GM21528 (cell line): ENCODE measurements at regions not wholly inside any gene's neighbourhood (a gene's known extent, or its start where the extent isn't known, plus 50 kb on each side); places are given as distances from the start of the nearest gene placed in this dataset.

ENCODE experiments used
- ATAC-seq: cut with Tn5 transposase; IDR thresholded peaks from one replicate; pipeline ENCODE4 v1.9.1; 2021; ENCODE audit warnings: mild to moderate bottlenecking, moderate library complexity; ENCODE audit not compliant: unreplicated experiment, low FRiP score

DNA sequence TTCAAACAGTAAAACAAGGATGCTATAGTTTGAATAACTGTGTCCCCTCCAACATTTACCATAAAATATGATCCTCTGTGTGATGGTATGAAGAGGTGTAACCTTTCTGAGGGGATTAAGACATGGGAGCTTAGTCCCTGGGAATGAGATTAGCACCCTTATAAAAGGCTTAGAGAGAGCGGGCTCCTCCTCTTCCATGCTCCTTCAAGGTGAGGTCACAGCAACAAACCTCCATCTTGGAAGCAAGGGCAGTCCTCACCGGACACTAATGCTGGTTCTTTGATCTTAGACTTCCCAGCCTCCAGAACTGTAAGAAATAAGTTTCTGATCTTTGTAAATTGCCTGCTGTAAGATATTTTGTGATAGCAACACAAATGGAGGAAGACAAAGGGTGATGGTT is 700.3 kb downstream of the TMEM182 start:
- ATAC-seq, result no peak

DNA sequence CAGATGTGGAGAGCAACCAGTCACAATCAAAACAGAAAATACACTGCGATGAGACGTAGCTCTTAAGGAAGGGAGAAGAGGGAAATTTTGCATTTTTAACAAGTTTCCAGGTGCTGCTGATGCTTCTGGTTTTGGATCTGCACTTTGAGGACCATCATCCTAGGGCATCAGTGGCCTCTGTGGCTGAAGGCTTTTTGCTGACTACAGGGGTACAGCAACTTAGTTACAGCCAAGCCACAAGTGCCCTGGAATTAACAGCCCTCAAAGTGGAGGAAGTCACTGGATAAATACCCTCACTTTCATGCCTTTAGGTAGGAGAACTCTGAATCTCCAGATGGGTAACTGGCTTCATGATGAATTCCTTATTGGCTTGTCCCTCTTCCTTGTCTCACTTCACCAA is 700.9 kb downstream of the TMEM182 start:
- ATAC-seq, result no peak

DNA sequence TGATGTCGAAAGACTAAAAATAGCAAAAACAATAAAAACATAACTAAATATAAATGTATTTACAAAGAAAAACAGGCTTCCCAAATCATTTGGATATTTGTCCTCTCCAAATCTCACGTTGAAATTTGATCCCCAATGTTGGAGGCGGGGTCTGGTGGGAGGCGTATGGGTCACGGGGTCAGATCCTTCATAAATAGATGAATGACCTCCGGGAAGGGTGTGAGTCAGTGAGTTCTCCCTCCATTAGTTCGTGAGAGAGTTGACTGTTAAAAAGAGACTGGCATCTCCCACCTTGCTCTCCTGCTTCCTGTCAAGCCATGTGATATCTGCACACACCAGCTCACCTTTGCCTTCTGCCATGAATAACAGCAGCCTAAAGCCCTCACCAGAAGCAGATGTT is 703.0 kb downstream of the TMEM182 start:
- no peak for ATAC-seq

DNA sequence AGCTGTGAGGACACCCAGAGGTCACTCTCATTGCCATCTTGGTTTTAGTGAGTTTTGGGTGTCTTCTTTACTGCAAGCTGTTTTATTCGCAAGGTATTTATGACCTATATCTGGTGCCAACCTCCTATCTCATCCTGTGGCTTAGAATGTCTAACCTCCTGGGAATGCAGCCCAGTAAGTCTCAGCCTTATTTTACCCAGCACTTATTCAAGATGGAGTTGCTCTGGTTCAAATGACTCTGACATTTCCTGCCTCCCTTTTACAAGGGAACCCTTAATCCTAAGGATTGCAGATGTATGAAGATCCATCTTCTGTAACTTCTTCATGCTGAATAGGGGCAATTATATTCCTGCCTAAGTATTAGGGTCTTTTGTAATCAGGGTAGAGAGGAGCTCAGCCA is 708.0 kb downstream of the TMEM182 start:
- no peak for ATAC-seq

DNA sequence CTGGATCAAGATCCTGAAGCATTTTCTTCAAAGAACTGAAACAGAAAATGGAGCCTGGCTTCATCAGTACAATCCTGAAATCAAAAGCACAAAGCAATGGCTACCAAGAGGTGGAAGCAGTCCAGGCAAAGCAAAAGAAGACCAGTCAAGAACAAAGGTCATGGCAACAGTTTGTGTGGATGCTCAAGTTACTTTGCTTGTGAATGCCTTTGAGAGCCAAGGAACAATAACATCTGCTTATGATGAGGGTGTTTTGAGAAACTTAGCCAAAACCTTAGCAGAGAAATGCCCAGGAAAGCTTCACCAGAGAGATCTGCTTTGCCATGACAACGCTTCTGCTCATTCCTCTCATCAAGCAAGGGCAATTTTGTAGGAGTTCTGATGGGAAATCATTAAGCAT is 723.1 kb downstream of the TMEM182 start:
- no peak for ATAC-seq

DNA sequence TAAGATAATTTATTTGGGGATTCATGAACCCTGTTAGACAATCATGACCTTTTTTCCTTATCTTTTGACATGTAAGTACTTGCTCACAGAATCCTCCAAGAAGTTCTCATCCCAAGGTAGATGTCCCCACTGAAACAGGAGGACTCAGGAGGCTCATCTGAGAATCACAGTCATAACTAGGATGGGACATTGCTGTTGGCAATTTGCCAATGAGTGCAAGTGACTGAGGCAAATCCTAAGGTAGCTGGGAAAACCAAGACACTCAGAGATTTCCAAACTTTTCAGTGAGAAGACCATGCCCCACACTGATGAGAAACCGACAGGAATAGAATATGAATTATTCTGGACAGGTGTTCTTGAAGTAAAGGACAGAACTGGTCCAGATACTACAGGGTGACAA is 735.0 kb downstream of the TMEM182 start:
- no peak for ATAC-seq

DNA sequence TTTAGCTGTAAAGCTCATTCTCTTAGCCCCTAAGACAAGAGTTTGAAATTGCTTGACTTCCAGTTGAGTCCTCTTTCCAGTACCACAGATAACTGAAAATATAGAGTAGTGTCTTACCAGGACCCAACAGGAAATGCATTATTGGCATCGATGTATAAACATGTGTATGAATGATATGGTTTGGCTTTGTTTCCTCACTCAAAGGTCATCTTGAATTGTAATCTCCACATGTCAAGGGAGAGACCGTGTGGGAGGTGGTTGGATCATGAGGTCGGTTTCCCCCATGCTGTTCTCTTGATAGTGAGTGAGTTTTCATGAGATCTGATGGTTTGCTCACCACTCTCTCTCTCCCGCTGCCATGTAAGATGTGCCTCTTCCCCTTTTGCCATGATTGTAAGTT is 745.0 kb downstream of the TMEM182 start:
- no peak for ATAC-seq

DNA sequence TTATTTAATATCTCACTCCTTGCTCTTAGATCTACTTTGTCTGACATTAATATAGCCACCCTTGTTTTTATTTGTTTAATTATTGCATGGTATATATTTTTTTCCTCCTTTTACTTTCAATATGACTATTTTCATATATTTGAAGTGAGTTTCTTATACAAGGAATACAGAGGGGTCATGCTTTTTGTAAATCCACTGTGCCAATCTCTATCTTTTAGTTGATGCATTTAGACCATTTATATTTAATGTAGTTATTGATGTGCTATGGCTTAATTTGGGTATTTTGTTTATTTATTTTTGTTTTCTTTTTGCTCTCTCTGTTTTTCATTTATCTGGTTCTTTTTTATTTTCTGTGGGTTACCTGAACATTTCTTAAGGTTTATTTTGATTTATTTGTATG is 750.6 kb downstream of the TMEM182 start:
- no peak for ATAC-seq

DNA sequence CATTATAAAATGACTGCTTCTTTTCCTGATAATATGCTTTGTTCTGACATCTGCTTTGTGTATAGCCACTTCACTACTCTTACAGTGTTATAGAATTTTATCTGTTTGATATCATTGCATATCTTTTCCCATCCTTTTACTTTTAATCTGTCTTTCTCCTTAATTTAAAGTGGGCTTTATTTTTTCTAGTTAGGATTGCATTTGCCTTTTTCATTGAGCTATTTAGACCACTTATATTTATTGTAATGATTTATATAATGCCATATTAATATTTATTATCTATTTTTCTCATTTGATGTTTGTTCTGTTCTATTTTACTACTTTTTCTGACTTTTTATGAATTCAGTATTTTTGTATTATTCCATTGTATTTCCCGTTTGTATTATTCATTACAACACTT is 758.7 kb downstream of the TMEM182 start:
- ATAC-seq, result no peak

DNA sequence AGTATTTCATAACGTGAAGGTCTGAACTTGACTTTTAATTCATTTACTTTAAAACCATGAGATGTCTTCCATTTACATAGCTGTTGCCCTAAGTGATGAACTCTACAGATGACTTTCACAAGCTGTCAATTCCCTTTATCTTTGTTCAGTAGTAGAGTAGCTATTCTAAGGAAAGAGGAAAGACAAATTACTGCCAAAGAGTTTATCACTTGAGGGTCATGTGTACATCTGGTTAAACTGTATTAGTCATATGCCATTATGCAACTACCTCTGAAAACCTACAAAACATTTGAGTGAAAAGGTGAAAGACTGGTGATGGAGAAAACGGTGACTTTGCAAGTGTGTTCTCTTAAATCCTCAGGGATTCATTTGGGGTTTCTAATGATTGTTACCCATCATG is 763.9 kb downstream of the TMEM182 start:
- ATAC-seq, result no peak

DNA sequence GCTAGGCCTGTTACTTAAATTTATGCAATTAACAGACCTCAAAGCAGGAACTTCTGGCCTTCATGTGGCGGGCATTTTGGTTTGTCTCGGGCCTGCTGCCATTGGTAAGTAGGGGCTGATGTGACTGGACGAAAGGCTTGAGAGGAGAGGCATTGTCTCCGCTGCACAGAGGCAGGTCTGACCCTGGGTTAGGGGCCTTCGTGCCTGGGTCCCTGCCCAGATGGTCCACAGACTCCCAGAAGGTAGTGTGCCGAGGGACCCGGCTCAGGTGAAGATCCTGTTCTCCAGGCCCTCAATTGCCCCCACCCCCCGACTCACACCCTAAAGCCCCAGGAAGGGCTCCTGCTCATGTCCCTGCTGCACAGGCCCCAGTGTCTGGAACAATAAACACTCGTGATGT is 764.9 kb downstream of the TMEM182 start:
- no peak for ATAC-seq

DNA sequence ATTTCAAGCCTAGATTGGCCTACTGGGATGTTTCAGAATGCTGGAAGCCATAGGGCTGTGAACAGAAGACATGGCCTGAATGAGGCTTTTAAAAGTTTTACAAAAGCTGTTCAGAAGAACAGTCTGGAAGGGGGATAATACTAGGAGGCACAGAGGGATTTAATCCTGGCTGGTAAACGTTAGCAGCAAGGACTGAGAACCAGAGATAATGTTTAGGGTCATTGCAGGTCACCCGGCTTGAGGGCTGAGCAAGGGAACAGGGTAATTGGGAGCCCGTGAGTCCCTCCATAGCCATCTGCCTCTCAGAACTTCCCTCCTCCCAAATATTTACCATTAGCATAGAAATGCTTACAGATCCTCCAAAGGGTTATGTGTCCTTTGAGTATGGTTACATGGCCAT is 765.4 kb downstream of the TMEM182 start:
- ATAC-seq, result no peak

DNA sequence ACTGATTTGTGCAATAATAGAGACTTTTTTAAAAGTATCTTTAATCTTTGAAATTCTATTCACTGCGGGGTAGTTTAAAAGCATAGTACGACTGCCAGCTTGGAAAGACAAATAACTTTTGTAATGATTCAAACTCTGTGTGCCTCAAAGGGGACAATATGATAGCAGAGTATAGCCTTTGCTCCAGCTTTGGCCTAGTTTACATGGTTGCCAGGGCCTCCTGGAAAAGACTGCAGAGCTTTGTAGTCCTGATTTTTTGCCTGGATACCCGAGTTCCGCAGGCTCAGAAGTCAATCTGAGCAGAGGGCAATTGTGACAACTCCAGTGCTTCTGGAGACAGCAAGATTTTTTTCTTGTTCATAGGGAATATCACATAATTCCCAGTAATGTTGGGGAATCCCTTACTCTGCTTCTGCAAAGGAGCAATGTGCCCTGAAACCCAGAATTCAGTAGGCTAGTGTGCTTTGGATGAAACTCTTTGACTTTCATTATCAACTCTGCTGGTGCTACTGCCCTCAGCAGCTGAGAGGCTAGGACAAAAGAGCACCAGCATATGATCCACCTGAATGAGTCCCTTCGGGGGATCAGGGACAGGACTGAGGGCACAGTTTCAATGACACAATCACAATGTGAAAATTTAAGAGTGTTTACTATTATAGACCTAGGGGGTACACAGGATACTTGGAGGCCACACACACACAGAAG is 768.1 kb downstream of the TMEM182 start:
- no peak for ATAC-seq

DNA sequence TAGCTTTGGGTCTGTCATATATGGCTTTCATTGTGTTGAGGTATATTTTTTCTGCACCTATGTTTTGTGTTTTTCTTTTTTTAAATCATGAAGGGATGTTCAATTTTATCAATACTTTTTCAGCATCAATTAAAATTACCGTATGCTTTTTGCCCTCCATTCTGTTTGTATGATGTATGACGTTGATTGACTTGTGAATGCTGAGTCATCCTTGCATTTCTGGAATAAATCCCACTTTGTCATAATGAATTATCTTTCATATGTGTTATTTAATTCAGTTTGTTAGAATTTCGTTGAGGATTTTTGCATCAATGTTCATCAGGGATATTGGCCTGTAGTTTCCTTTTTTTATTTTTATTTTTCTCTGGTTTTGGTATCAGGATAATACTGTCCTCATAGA is 790.9 kb downstream of the TMEM182 start:
- no peak for ATAC-seq

DNA sequence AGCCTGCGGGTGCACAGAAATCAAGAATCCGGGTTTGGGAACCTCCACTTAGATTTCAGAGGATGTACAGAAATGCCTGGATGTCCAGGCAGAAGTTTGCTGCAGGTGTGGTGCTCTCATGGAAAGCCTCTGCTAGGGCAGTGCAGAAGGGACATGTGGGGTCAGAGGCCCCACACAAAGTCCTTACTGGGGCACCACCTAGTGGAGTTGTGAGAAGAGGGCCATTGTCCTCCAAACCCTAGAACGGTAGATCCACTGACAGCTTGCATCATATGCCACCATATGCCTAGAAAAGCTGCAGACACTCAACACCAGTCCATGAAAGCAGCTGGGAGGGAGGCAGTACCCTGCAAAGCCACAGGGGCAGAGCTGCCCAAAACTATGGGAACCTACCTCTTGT is 833.0 kb downstream of the TMEM182 start:
- no peak for ATAC-seq

DNA sequence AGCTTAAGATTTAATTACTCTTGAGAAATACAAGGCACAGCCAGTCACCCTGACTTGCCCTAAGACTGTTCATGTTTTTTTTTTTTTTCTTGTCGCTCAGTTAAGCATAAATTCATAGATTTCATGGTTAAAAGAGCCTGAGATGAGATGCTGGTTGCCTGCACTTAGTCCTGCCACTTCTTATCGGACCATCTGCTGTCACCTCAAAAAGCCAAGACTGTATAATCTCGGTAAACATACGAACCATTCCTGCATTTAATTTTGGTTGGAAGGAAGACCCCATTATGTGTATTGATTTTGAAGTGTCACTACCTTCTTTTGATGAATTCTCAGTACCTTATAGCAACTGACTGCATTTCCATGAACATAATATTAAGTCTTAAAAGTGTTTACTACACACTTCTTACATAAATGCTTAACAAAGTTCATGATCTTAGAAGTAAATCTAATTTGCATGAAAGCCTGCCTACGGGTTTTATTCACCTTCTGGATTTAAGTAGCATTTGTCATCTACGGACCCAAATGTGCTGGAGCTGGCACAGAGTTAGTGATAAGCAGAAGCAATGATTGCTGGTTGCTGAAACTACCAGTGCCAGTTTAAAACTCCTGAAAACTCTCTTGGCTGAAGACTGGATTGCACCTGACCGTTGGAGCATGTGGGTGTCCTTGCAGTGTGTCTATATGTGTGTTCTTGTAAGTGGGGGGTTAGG is 843.4 kb downstream of the TMEM182 start:
- ATAC-seq, result no peak

DNA sequence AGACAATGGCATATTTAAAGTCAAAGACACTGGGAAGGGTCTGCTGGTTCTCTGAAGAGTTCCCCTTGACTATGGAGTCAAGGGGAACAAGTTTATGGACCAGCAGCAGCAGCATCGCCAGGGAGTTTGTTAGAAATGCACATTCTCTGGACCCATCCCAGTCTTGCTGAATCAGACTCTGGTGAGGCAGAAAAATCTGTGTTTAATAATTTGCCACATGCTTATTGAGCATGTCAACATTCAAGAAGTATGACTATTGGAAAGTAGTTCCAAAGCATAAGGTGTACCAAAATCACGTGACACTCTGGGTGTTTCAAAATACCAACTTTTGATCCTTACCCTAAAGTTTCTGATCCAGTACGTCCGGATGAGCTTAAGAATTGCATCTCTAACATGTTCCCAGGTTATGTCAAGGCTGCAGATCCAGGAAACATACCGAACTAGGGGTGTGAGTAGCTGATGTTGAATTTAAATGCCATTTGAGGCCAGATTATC is 853.8 kb downstream of the TMEM182 start:
- ATAC-seq, result no peak

DNA sequence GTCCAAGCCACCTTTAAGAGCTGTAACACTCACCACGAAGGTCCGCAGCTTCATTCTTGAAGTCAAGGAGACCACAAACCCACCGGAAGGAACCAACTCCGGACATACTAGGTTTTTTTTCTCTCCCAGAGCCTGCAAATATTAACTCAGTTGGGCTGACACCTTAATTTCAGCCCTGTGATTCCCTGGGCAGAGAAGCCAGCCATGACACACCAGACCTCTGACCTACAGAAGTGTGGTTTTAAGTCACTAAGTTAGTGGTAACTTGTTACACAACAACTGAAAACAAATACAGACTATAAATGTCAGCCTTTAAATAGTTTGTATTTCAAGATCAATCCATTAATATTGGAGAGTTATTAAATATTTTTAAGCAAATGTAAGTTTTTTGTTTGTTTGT is 855.1 kb downstream of the TMEM182 start:
- no peak for ATAC-seq

DNA sequence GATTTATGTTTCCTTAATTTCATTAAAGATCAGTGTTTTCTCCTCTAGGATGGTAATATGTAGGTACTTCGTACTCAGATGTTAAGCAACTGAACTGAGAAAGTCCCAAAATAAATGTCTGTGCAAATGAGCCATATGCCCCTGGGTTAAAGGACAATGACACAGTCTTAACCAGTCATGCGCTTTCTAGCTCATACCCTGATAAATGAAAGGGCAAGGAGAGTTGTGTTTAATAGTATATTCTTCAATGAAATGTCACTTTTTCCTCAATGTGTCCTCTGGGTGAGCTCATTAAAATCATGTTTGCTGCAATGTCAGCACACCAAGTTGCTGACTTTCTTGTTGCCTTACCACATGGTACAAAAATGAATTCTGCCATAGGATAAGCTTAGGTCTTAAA is 856.3 kb downstream of the TMEM182 start:
- no peak for ATAC-seq

DNA sequence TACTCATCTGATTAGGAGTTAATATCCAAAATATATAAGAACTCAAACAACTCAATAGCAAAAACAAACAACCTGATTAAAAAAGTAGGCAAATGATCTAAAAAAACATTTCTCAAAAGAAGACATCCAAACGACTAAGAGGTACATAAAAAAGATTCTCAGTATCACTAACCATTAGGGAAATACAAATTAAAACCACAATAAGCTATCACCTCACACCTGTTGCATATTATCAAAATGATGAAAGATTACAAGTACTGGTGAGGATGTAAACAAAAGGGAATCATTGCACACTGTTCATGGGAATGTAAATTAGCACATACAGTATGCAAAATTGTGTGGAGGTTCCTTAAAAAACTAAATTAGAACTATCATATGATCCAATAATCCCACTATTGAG is 865.5 kb downstream of the TMEM182 start:
- no peak for ATAC-seq

DNA sequence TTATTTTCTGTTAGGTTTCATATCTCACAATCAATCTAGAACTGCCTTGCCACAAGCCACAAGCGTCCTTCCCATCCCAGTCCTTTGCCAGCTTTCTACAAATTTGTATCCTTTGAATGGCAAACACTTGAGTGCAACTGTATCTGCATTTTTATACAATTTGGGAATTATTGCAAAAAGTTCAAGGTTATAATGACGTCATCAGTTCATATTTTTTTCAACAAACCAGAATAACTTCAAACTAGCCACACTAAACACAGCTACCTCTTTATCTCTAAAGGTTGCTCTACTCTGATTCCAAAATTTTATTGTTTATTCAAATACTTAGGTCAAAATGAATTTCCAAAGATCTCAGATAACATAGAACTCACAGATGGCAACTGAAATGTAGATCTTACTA is 877.1 kb downstream of the TMEM182 start:
- ATAC-seq, result no peak

DNA sequence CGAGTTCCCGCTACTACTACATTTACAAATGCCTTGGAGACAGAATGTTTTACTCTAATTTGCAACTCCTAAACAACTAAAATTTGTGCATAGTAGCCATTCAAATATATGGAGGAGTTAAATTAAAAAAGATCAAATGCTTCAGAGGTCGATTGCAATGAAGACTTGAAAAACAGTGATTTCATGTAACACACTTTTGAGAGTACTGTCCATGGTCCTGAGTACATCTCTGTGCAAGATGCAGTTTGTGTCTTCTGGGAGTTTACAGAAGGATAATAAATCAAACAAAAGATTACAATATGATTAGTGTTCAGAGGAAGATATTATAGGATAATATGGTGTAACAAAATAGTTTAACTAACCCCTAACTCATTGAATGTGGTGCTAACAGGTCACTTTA is 894.7 kb downstream of the TMEM182 start:
- no peak for ATAC-seq
